Medulla oblongata (tissue), 1 donor: ENCODE measurements at regions not wholly inside any gene's neighbourhood (a gene's known extent, or its start where the extent isn't known, plus 50 kb on each side); places are given as distances from the start of the nearest gene placed in this dataset.

Experiments used
- DNase-seq: peaks from one replicate; pipeline ENCODE4 v3.0.0-alpha.2; 2015; ENCODE audit errors: extremely low spot score

GRCh38 chr21:17440969-17441368 is 71.9 kb upstream of the CXADR start:
- DNase-seq = no peak

GRCh38 chr21:17441370-17441769 is 71.5 kb upstream of the CXADR start:
- DNase-seq = peak; percentile 65

- no peak for DNase-seq
These were observed 70.7 kb upstream of the CXADR start for GRCh38 chr21:17442165-17442564.

GRCh38 chr21:17444828-17445227 is 68.0 kb upstream of the CXADR start:
- no peak for DNase-seq

GRCh38 chr21:17446737-17447136 is 66.1 kb upstream of the CXADR start:
- DNase-seq = peak; percentile 45

- DNase-seq = no peak
These were observed 63.1 kb upstream of the CXADR start for GRCh38 chr21:17449701-17450100.

- no peak for DNase-seq
These were observed 61.4 kb upstream of the CXADR start for GRCh38 chr21:17451364-17451891.

GRCh38 chr21:17454315-17455027 is 58.4 kb upstream of the CXADR start:
- DNase-seq = peak; percentile 66

GRCh38 chr21:17455028-17455353 is 57.9 kb upstream of the CXADR start:
- DNase-seq = no peak

- no peak for DNase-seq
These were observed 57.4 kb upstream of the CXADR start for GRCh38 chr21:17455451-17455850.

- DNase-seq = no peak
These were observed 54.6 kb upstream of the CXADR start for GRCh38 chr21:17458279-17458678.

GRCh38 chr21:17460094-17460493 is 52.7 kb upstream of the CXADR start:
- no peak for DNase-seq

- DNase-seq = peak; percentile 53
These were observed 51.8 kb upstream of the CXADR start for GRCh38 chr21:17461014-17461413.

GRCh38 chr21:17461582-17461981 is 51.3 kb upstream of the CXADR start:
- no peak for DNase-seq

GRCh38 chr21:17462276-17462981 is 50.4 kb upstream of the CXADR start:
- DNase-seq = no peak
